ENCODE measurements at regions not wholly inside any gene's neighbourhood (a gene's known extent, or its start where the extent isn't known, plus 50 kb on each side); places are given as distances from the start of the nearest gene placed in this dataset.

DNA sequence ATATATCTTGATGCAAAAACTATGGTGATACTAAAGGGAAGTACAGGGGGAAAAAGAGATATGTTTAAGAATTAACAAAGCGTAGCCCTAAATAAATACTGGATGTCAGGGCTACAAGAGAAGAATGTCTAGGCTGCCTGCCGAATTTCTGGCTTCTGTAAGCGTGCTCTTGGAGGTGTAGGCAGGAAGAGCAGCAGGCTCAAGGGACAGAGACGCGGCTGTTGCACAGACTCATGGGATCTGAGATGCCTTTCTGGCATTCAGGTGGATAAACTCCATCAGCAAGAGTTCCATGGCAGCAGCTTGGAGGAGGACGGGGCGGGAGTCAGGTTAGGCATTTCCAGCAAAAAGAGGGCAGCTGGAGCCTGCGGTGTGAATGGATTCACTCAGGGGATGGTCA is 123.2 kb upstream of the TWIST2 start:
- H4K12ac ChIP-seq (ENCODE audit: low read depth, low read length): no peak overlapping the region
- no peak overlapping the region for H3K27ac ChIP-seq (ENCODE audit: low read depth, low read length)
- no peak overlapping the region for H2BK120ac ChIP-seq (ENCODE audit: insufficient read depth, low read length, poor library complexity)
- no peak for DNase-seq
- H3K4ac ChIP-seq (ENCODE audit: low read depth, low read length): no peak overlapping the region
- no peak overlapping the region for H3K18ac ChIP-seq (ENCODE audit: low read length)
- H3K4me1 ChIP-seq (ENCODE audit: control insufficient read depth in 1 of 2, insufficient read depth in 2 of 2, low read length in 2 of 2): peaks cover 0 to 9% of the 10 kb centered on the region in 2 experiments
- no peak overlapping the region for H4K91ac ChIP-seq (ENCODE audit: low read depth, low read length)
- no peak overlapping the region for H3K4me3 ChIP-seq (ENCODE audit: low read depth, low read length)
- H3K4me2 ChIP-seq (ENCODE audit: low read length): no peak overlapping the region
- no peaks in the 10 kb centered on the region for H3K79me2 ChIP-seq (ENCODE audit: control insufficient read depth, insufficient read depth, low read length, poor library complexity)
- H3K36me3 ChIP-seq (ENCODE audit: control insufficient read depth in 1 of 2, insufficient read depth in 2 of 2, low read length in 2 of 2): no peaks in the 10 kb centered on the region
- no CpG with 5 or more reads among the region's 8 CpGs for WGBS (ENCODE audit: extremely low coverage, insufficient coverage, insufficient read length)
- H2AFZ ChIP-seq (ENCODE audit: insufficient read depth, low read length, poor library complexity): no peak overlapping the region
- no peaks in the 10 kb centered on the region for H3K79me1 ChIP-seq (ENCODE audit: low read length)
- no peak overlapping the region for H2BK12ac ChIP-seq (ENCODE audit: low read length)
- H3K23ac ChIP-seq (ENCODE audit: low read length): no peak overlapping the region
- no peak overlapping the region for H2AK5ac ChIP-seq (ENCODE audit: low read length)
- H4K8ac ChIP-seq (ENCODE audit: low read depth, low read length): no peak overlapping the region
- no peak overlapping the region for H3K9ac ChIP-seq (ENCODE audit: low read length)
- no peak overlapping the region for H3K14ac ChIP-seq (ENCODE audit: low read length)
- no peak overlapping the region for H2BK5ac ChIP-seq (ENCODE audit: low read depth, low read length, poor library complexity)
- no peaks in the 10 kb centered on the region for H3K27me3 ChIP-seq (ENCODE audit: insufficient read depth, low read length)
- no peaks in the 10 kb centered on the region for H3K9me3 ChIP-seq (ENCODE audit: insufficient read depth, low read depth, low read length)

DNA sequence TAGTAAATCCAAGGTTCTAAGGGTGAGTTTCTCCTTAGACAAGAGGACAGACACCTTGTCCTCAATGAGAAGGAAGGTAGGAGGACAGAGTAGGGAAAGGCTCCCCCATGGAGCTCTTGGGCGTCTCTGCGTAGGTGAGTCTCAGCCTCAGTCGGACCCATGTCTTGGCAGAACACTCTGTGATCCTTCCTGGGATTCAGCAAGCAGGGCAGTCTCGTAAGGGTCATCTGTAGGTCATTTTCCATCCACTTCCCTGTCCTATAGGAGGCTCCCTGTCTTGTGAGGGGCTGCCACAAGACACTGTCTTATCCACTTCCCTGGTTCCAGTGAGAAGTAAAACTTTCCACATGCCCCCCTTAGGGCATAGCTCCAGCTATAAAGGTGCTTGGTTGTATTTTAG is 122.6 kb upstream of the TWIST2 start:
- no peaks in the 10 kb centered on the region for H3K27me3 ChIP-seq (ENCODE audit: insufficient read depth, low read length)
- H2AK5ac ChIP-seq (ENCODE audit: low read length): no peak overlapping the region
- H4K91ac ChIP-seq (ENCODE audit: low read depth, low read length): no peak overlapping the region
- H3K79me1 ChIP-seq (ENCODE audit: low read length): no peaks in the 10 kb centered on the region
- H3K14ac ChIP-seq (ENCODE audit: low read length): no peak overlapping the region
- no peaks in the 10 kb centered on the region for H3K9me3 ChIP-seq (ENCODE audit: insufficient read depth, low read depth, low read length)
- H3K23ac ChIP-seq (ENCODE audit: low read length): no peak overlapping the region
- H3K79me2 ChIP-seq (ENCODE audit: control insufficient read depth, insufficient read depth, low read length, poor library complexity): no peaks in the 10 kb centered on the region
- H3K4ac ChIP-seq (ENCODE audit: low read depth, low read length): no peak overlapping the region
- H2BK120ac ChIP-seq (ENCODE audit: insufficient read depth, low read length, poor library complexity): no peak overlapping the region
- no peaks in the 10 kb centered on the region for H3K36me3 ChIP-seq (ENCODE audit: control insufficient read depth in 1 of 2, insufficient read depth in 2 of 2, low read length in 2 of 2)
- no peak overlapping the region for H3K9ac ChIP-seq (ENCODE audit: low read length)
- no peak overlapping the region for H2AFZ ChIP-seq (ENCODE audit: insufficient read depth, low read length, poor library complexity)
- H2BK5ac ChIP-seq (ENCODE audit: low read depth, low read length, poor library complexity): no peak overlapping the region
- no peak for DNase-seq
- H3K4me1 ChIP-seq (ENCODE audit: control insufficient read depth in 1 of 2, insufficient read depth in 2 of 2, low read length in 2 of 2): peaks cover 0 to 9% of the 10 kb centered on the region in 2 experiments
- no peak overlapping the region for H3K18ac ChIP-seq (ENCODE audit: low read length)
- H4K12ac ChIP-seq (ENCODE audit: low read depth, low read length): no peak overlapping the region
- WGBS (ENCODE audit: extremely low coverage, insufficient coverage, insufficient read length): no CpG with 5 or more reads among the region's 4 CpGs
- H3K27ac ChIP-seq (ENCODE audit: low read depth, low read length): no peak overlapping the region
- no peak overlapping the region for H2BK12ac ChIP-seq (ENCODE audit: low read length)
- no peak overlapping the region for H3K4me3 ChIP-seq (ENCODE audit: low read depth, low read length)
- H4K8ac ChIP-seq (ENCODE audit: low read depth, low read length): no peak overlapping the region
- no peak overlapping the region for H3K4me2 ChIP-seq (ENCODE audit: low read length)

DNA sequence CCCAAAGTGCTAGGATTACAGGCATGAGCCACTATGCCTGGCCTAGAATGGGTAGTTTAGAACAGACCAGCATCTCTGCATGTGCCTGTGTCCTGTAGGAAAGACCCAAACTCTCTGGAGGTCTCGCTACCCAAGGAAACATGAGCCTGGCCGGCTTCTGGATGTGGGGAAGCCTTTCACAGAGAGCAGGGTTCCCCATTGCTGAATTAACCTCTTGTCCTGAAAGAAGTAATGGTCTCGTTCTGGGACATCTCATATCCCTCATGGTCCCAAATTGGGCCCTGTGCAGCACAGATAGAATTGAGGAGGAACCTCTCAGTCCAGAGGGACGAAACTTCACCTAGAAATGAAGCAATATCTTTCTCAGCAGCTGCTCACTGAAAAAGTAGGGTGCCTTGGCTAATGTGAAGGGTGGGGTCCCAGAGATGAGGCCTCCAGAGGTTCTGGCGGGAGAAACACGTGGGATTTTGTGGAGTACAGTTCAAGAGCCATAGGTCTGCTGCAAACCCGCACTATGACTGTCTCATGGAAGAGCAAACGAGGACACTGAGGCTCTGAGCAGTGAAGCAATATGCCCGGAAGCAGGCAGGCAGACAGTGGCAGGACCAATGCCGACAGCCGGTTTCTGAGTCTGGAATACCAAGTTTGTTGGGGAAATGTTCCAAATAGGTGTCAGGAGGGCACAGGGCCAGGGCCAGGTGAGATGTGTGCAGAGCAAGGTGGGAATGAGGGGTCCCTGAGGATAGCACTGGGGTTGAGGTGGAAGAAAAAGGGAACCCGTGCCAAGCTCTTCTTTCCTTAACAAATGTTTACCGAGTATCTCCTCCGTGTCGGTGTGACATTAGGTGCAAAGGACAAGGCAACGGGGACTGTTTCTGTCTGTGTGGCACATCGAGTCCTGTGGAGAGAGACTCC is 121.0 kb upstream of the TWIST2 start:
- Histone ChIP-seq H3K14ac (ENCODE audit: low read length) (no peak overlapping the region), H3K36me3 (ENCODE audit: control insufficient read depth in 1 of 2, insufficient read depth in 2 of 2, low read length in 2 of 2) (no peaks in the 10 kb centered on the region), H4K8ac (ENCODE audit: low read depth, low read length) (no peak overlapping the region), H3K4me2 (ENCODE audit: low read length) (no peak overlapping the region), H3K9me3 (ENCODE audit: insufficient read depth, low read depth, low read length) (peaks cover 1% of the 10 kb centered on the region), H3K27me3 (ENCODE audit: insufficient read depth, low read length) (no peaks in the 10 kb centered on the region), H3K4ac (ENCODE audit: low read depth, low read length) (no peak overlapping the region), H2BK120ac (ENCODE audit: insufficient read depth, low read length, poor library complexity) (no peak overlapping the region), H2BK12ac (ENCODE audit: low read length) (no peak overlapping the region), H3K18ac (ENCODE audit: low read length) (no peak overlapping the region), H3K4me1 (ENCODE audit: control insufficient read depth in 1 of 2, insufficient read depth in 2 of 2, low read length in 2 of 2) (peaks cover 0 to 9% of the 10 kb centered on the region in 2 experiments), H4K12ac (ENCODE audit: low read depth, low read length) (no peak overlapping the region), H3K79me1 (ENCODE audit: low read length) (no peaks in the 10 kb centered on the region), H3K23ac (ENCODE audit: low read length) (no peak overlapping the region), H2AK5ac (ENCODE audit: low read length) (no peak overlapping the region), H3K9ac (ENCODE audit: low read length) (no peak overlapping the region), H3K27ac (ENCODE audit: low read depth, low read length) (no peak overlapping the region), H3K4me3 (ENCODE audit: low read depth, low read length) (no peak overlapping the region), H4K91ac (ENCODE audit: low read depth, low read length) (no peak overlapping the region), H3K79me2 (ENCODE audit: control insufficient read depth, insufficient read depth, low read length, poor library complexity) (no peaks in the 10 kb centered on the region), H2BK5ac (ENCODE audit: low read depth, low read length, poor library complexity) (no peak overlapping the region), H2AFZ (ENCODE audit: insufficient read depth, low read length, poor library complexity) (no peak overlapping the region)
- no CpG with 5 or more reads among the region's 17 CpGs for WGBS (ENCODE audit: extremely low coverage, insufficient coverage, insufficient read length)
- peak; percentile 35 to 41 for DNase-seq

GRCh38 chr2:238727585-238728329 is 120.1 kb upstream of the TWIST2 start:
- Histone ChIP-seq H3K36me3 (ENCODE audit: control insufficient read depth in 1 of 2, insufficient read depth in 2 of 2, low read length in 2 of 2) (no peaks in the 10 kb centered on the region), H3K79me1 (ENCODE audit: low read length) (no peaks in the 10 kb centered on the region), H2AK5ac (ENCODE audit: low read length) (no peak overlapping the region), H3K14ac (ENCODE audit: low read length) (no peak overlapping the region), H3K18ac (ENCODE audit: low read length) (no peak overlapping the region), H2BK12ac (ENCODE audit: low read length) (no peak overlapping the region), H4K91ac (ENCODE audit: low read depth, low read length) (no peak overlapping the region), H3K23ac (ENCODE audit: low read length) (no peak overlapping the region), H3K79me2 (ENCODE audit: control insufficient read depth, insufficient read depth, low read length, poor library complexity) (no peaks in the 10 kb centered on the region), H3K4me1 (ENCODE audit: control insufficient read depth in 1 of 2, insufficient read depth in 2 of 2, low read length in 2 of 2) (peaks cover 0 to 9% of the 10 kb centered on the region in 2 experiments), H3K4me2 (ENCODE audit: low read length) (no peak overlapping the region), H3K4me3 (ENCODE audit: low read depth, low read length) (no peak overlapping the region), H4K8ac (ENCODE audit: low read depth, low read length) (no peak overlapping the region), H3K9ac (ENCODE audit: low read length) (no peak overlapping the region), H2BK120ac (ENCODE audit: insufficient read depth, low read length, poor library complexity) (no peak overlapping the region), H3K9me3 (ENCODE audit: insufficient read depth, low read depth, low read length) (peaks cover 1% of the 10 kb centered on the region), H3K27ac (ENCODE audit: low read depth, low read length) (no peak overlapping the region), H2AFZ (ENCODE audit: insufficient read depth, low read length, poor library complexity) (no peak overlapping the region), H2BK5ac (ENCODE audit: low read depth, low read length, poor library complexity) (no peak overlapping the region), H3K27me3 (ENCODE audit: insufficient read depth, low read length) (no peaks in the 10 kb centered on the region), H3K4ac (ENCODE audit: low read depth, low read length) (no peak overlapping the region), H4K12ac (ENCODE audit: low read depth, low read length) (no peak overlapping the region)
- peak; percentile 48 to 77 for DNase-seq
- no CpG with 5 or more reads among the region's 11 CpGs for WGBS (ENCODE audit: extremely low coverage, insufficient coverage, insufficient read length)

Data from trophoblast cell (in vitro differentiated cells and primary cell).